ENCODE measurements at regions not wholly inside any gene's neighbourhood (a gene's known extent, or its start where the extent isn't known, plus 50 kb on each side); places are given as distances from the start of the nearest gene placed in this dataset.

DNA sequence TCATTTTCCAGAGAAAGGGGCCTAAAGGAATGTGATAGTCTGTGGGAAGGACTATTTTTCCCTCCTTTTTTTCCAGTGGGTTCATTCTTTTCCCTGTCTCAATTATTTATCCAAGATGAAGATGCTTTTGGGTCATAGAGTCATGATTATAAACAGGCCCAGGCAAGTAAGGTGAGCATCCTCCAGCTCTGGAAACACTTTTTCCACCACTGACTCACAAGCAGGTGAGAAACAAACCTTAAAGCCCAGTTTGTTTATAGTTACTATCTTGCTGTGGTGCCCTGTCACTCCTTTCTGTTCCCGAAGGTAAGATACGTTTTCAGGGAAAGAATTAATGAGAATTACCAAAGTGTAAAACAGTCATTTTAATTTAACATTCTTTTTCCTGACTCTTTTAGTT lies 107.7 kb upstream of the IFNG-AS1 start:
- no peak overlapping the region for H3K4ac ChIP-seq (replicated peaks; ENCODE audit: insufficient read length, low read depth, low read length)
- no peak overlapping the region for H3K4me2 ChIP-seq (ENCODE audit: insufficient read depth in 1 of 2, low read depth in 2 of 2, low read length in 2 of 2)
- 89% methylated on average over 2 of the region's 2 CpGs; no CpG with 5 or more reads in 1 of the 2 experiments for WGBS, 2 experiments (ENCODE audit: extremely low coverage in 1 of 2, insufficient coverage in 1 of 2, insufficient read length in 1 of 2, insufficient replicate concordance in 2 of 2, low coverage in 1 of 2, low lambda C conversion rate in 2 of 2, missing lambda C conversion rate in 1 of 2)
- H3K4me3 ChIP-seq (ENCODE audit: extremely low read depth in 1 of 4, insufficient read depth in 2 of 4, low read depth in 3 of 4, low read length in 4 of 4) = no peak overlapping the region
- no peaks in the 10 kb centered on the region for H4K20me1 ChIP-seq (replicated peaks in 1 of 2; ENCODE audit: control insufficient read depth in 1 of 2, insufficient read depth in 2 of 2, low read length in 2 of 2)
- POLR2A ChIA-PET (ENCODE audit: partially characterized antibody) = no interaction called here
- H3K79me1 ChIP-seq (ENCODE audit: low read depth, low read length) = no peaks in the 10 kb centered on the region
- no peaks in the 10 kb centered on the region for H3K79me2 ChIP-seq (ENCODE audit: control insufficient read depth in 1 of 2, insufficient read depth in 2 of 2, low read length in 2 of 2)
- no peak overlapping the region for H3K9ac ChIP-seq (replicated peaks in 1 of 4; ENCODE audit: extremely low read depth in 1 of 4, low read depth in 3 of 4, low read length in 3 of 4)
- H3K4me1 ChIP-seq (replicated peaks in 1 of 4; ENCODE audit: control insufficient read depth in 3 of 4, insufficient read depth in 4 of 4, low read length in 3 of 4) = peaks cover 0 to 6% (median 5%) of the 10 kb centered on the region in 4 experiments; a peak in 3 of 7 replicates
- no peaks in the 10 kb centered on the region for H3K23me2 ChIP-seq (ENCODE audit: low read depth, low read length)
- no peak overlapping the region for H2BK5ac ChIP-seq (ENCODE audit: low read depth, low read length)
- no peak overlapping the region for H2BK12ac ChIP-seq (ENCODE audit: low read depth, low read length)
- no peak overlapping the region for H2BK120ac ChIP-seq (replicated peaks; ENCODE audit: low read depth, low read length)
- H2BK15ac ChIP-seq (ENCODE audit: low read length) = no peak overlapping the region
- no peak overlapping the region for H3K23ac ChIP-seq (ENCODE audit: insufficient read length)
- no peaks in the 10 kb centered on the region for H3K9me3 ChIP-seq (ENCODE audit: insufficient read depth in 2 of 2, low read depth in 1 of 2, low read length in 1 of 2)
- H3K56ac ChIP-seq (replicated peaks; ENCODE audit: insufficient read length, low read depth, low read length) = no peak overlapping the region
- H2AK5ac ChIP-seq (ENCODE audit: low read depth, low read length) = no peak overlapping the region
- CTCF ChIA-PET (ENCODE audit: partially characterized antibody) = no interaction called here
- no peak overlapping the region for H4K91ac ChIP-seq (replicated peaks; ENCODE audit: insufficient read length, low read length)
- no peaks in the 10 kb centered on the region for H3K36me3 ChIP-seq (ENCODE audit: control insufficient read depth in 2 of 4, insufficient read depth in 4 of 4, low read length in 3 of 4)
- DNase-seq (ENCODE audit: low read depth in 1 of 2, low spot score in 2 of 2) (no peak), FAIRE-seq (no peak)
- H3K27ac ChIP-seq (ENCODE audit: low read depth, low read length) = no peak overlapping the region
- H2AFZ ChIP-seq (ENCODE audit: low read length) = no peak overlapping the region
- H2BK20ac ChIP-seq (ENCODE audit: low read length) = no peak overlapping the region
- H3K27me3 ChIP-seq (replicated peaks in 1 of 4; ENCODE audit: control insufficient read depth in 3 of 4, extremely low read depth in 1 of 4, insufficient read depth in 3 of 4, low read length in 3 of 4) = no peaks in the 10 kb centered on the region
- no peak overlapping the region for H3K18ac ChIP-seq (ENCODE audit: extremely low read depth, low read length)
- H3K14ac ChIP-seq (ENCODE audit: insufficient read length) = no peak overlapping the region
- no peak overlapping the region for H4K8ac ChIP-seq (ENCODE audit: extremely low read depth, insufficient read depth, low read length)
- H4K5ac ChIP-seq (ENCODE audit: insufficient read length, low read depth, low read length) = no peak overlapping the region
- TF ChIP-seq, protein P1, sequence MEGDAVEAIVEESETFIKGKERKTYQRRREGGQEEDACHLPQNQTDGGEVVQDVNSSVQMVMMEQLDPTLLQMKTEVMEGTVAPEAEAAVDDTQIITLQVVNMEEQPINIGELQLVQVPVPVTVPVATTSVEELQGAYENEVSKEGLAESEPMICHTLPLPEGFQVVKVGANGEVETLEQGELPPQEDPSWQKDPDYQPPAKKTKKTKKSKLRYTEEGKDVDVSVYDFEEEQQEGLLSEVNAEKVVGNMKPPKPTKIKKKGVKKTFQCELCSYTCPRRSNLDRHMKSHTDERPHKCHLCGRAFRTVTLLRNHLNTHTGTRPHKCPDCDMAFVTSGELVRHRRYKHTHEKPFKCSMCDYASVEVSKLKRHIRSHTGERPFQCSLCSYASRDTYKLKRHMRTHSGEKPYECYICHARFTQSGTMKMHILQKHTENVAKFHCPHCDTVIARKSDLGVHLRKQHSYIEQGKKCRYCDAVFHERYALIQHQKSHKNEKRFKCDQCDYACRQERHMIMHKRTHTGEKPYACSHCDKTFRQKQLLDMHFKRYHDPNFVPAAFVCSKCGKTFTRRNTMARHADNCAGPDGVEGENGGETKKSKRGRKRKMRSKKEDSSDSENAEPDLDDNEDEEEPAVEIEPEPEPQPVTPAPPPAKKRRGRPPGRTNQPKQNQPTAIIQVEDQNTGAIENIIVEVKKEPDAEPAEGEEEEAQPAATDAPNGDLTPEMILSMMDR (IDR thresholded peaks at IDR 0.05; ENCODE audit: control extremely low read depth in 1 of 3, insufficient read depth in 1 of 3, low read depth in 1 of 3, low read length in 3 of 3) = no peak
- TF ChIP-seq YY1 (IDR thresholded peaks at IDR 0.05; ENCODE audit: low read depth, low read length) (no peak), BCL11A (IDR thresholded peaks at IDR 0.05; ENCODE audit: low read depth in 2 of 2, low read length in 2 of 2) (no peak), TBP (IDR thresholded peaks at IDR 0.05; ENCODE audit: low read depth, low read length) (no peak), CHD1 (IDR thresholded peaks at IDR 0.05; ENCODE audit: low read depth, low read length) (no peak), SRF (IDR thresholded peaks at IDR 0.05; ENCODE audit: low read depth, low read length) (no peak), RNF2 (IDR thresholded peaks at IDR 0.05; ENCODE audit: borderline replicate concordance, low read depth, low read length, missing control alignments, poor library complexity, severe bottlenecking) (no peak), MAFK (IDR thresholded peaks at IDR 0.05; ENCODE audit: low read depth, low read length) (no peak), ATF2 (IDR thresholded peaks at IDR 0.05; ENCODE audit: low read length) (no peak), KDM5A (IDR thresholded peaks at IDR 0.05; ENCODE audit: low read length) (no peak), KDM4A (IDR thresholded peaks at IDR 0.05; ENCODE audit: low read depth, low read length, severe bottlenecking) (no peak)

All from H1 (cell line).